AG10803 (cell line): ENCODE measurements at regions not wholly inside any gene's neighbourhood (a gene's known extent, or its start where the extent isn't known, plus 50 kb on each side); places are given as distances from the start of the nearest gene placed in this dataset.
"Not testable (repeated sequence)": the region's sequence is repeated elsewhere in the genome, so short reads cannot be mapped to it uniquely, and the experiment has no call there.

Source experiments
- DNase-seq: peaks from one replicate; pipeline ENCODE4 v3.0.0; 2010; ENCODE audit warnings: low read depth
- H3K4me3 ChIP-seq: 2 replicates; pipeline ENCODE4 v1.5.1; 2011; ENCODE audit warnings: mild to moderate bottlenecking, low read length, control low read depth
- TF ChIP-seq, protein P1 (sequence below): conservative IDR thresholded peaks from 2 replicates; pipeline ENCODE4 v1.5.1; 2011; ENCODE audit warnings: mild to moderate bottlenecking, low read length, control low read depth, inconsistent platforms

DNA sequence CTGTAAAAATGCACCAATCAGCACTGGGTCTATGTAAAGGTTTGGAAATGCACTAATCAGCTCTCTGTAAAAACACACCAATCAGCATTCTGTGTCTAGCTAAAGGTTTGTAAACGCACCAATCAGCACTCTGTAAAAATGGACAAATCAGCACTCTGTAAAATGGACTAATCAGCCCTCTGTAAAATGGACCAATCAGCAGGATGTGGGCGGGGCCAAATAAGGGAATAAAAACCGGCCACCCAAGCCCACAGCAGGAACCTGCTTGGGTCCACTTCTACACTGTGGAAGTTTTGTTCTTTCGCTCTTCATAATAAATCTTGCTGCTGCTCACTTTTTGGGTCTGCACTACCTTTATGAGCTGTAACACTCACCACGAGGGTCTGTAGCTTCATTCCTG is 101.0 kb downstream of the SMC2 start:
- not testable (repeated sequence) for DNase-seq, H3K4me3 ChIP-seq

DNA sequence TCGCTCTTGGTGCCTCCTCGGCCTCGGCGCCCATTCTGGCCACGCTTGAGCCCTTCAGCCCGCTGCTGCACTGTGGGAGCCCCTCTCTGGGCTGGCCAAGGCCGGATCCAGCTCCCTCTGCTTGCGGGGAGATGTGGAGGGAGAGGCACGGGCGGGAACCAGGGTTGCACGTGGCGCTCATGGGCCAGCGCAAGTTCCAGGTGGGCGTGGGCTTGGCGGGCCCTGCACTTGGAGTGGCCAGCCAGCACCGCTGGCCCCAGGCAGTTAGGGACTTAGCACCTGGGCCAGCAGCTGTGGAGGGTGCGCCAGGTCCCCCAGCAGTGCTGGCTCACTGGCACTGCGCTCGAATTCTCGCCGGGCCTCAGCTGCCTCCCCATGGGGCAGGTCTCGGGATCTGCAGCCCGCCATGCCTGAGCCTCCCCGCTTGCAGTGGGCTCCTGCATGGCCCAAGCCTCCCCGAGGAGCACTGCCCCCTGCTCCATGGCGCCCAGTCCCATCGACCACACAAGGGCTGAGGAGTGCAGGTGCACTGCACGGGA is 106.4 kb downstream of the SMC2 start:
- no peak overlapping the region for H3K4me3 ChIP-seq
- no peak for DNase-seq
- TF ChIP-seq, protein P1, sequence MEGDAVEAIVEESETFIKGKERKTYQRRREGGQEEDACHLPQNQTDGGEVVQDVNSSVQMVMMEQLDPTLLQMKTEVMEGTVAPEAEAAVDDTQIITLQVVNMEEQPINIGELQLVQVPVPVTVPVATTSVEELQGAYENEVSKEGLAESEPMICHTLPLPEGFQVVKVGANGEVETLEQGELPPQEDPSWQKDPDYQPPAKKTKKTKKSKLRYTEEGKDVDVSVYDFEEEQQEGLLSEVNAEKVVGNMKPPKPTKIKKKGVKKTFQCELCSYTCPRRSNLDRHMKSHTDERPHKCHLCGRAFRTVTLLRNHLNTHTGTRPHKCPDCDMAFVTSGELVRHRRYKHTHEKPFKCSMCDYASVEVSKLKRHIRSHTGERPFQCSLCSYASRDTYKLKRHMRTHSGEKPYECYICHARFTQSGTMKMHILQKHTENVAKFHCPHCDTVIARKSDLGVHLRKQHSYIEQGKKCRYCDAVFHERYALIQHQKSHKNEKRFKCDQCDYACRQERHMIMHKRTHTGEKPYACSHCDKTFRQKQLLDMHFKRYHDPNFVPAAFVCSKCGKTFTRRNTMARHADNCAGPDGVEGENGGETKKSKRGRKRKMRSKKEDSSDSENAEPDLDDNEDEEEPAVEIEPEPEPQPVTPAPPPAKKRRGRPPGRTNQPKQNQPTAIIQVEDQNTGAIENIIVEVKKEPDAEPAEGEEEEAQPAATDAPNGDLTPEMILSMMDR, result no peak

DNA sequence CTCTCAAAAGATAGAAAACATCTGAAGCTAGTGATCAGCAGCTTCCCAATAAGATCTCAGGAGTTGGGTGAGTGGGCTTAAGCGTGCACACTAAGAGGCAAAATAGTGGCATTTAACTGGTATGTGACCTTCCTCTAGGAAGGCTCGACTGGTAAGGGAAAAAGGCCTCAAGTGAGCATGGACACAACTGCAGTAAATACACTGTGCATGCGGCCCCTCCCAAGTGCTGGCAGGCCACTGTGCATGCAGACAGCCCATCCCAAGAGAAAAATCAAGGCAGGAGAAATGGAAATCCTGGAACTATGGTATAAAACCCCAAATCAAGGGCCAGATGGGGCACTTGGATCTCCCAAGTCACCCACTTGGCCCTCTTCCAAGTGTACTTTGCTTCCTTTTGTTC is 112.7 kb downstream of the SMC2 start:
- TF ChIP-seq, protein P1, result no peak
- no peak overlapping the region for H3K4me3 ChIP-seq
- DNase-seq, result no peak

DNA sequence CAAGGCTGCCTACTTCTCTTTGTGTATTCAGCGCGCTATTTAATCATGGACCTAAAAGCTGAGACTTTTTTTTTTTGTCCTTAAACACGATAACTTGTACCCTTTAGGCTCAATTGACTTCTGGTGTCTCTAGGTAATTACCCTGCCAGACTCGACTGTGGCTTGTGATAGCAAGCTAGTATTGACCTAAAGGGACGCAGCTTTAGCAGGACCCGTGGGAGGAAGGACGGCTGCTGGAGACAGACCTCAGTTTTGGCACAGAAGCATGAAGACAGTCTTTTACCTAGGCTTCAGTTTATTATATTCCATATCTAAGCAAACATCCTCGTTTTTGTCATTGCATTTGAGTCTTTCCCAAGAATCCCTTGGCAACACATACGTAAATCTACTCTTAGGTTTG is 115.3 kb downstream of the SMC2 start:
- TF ChIP-seq, protein P1, result no peak
- no peak overlapping the region for H3K4me3 ChIP-seq
- no peak for DNase-seq

DNA sequence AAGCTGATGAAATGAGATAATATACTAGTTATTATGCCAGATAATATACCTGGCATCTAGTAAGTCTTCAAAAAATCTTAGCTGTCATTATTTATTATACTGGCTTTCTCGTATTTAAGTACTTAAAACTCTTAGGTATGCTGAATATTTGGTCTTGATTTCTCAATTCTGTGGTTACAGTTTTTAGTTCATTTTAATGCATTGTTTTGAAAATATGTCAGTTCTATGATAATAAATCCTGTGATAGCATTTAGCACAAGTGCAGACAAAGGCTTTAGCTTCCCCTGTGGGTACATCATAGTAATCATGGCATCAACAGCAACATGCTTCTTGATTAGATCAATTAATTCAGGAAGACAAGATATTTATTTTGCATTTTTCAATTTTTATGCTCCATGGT is 133.0 kb downstream of the SMC2 start:
- no peak overlapping the region for H3K4me3 ChIP-seq
- TF ChIP-seq, protein P1, result no peak
- DNase-seq, result peak; percentile 40

DNA sequence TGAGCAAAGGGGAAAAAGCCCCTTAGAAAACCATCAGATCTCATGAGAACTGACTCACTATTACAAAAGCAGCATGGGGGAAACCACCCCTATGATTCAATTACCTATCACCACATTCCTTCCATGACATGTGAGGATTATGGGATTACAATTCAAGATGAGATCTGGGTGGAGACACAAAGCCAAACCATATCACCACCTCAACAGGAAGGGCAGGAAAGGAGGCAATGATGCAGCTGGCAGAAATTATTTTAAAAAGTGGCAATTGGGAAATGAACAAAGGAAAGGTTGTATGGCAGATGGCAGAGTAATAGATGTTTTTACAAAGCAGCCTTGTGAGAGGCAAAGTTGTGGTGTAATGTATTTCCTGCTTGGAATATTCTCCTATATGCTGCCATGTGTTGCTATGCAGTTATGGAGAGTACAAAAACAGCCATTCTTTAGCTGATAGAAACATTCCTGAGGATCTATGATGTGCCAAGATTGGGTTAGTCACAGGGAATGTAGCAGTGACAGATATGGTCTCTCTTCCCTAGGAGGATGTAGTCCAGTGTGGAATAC is 138.8 kb downstream of the SMC2 start:
- peak; percentile 43 for DNase-seq

DNA sequence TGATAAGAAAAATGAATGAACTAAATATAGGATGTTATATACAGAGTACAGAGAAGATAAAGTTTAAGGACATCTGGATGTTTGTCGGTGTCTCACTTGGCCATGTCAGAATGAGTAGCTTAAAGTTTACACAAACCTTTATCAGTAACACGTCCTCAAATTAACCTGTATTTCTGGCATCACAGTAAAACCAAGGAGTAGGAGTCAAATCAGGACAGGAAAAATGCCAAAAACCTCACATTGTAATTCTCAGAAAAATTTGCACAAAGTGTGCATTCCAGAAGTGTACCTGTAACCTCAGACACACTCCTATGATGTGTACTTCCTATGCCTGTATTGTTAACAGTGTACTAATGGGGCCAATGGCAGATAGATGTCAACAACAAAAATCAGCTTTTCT is 139.3 kb downstream of the SMC2 start:
- DNase-seq, result no peak
- H3K4me3 ChIP-seq, result no peak overlapping the region
- TF ChIP-seq, protein P1, result no peak

More for the DNA sequence above, 138.8 kb downstream of the SMC2 start:
- TF ChIP-seq, protein P1, result no peak
- no peak overlapping the region for H3K4me3 ChIP-seq

DNA sequence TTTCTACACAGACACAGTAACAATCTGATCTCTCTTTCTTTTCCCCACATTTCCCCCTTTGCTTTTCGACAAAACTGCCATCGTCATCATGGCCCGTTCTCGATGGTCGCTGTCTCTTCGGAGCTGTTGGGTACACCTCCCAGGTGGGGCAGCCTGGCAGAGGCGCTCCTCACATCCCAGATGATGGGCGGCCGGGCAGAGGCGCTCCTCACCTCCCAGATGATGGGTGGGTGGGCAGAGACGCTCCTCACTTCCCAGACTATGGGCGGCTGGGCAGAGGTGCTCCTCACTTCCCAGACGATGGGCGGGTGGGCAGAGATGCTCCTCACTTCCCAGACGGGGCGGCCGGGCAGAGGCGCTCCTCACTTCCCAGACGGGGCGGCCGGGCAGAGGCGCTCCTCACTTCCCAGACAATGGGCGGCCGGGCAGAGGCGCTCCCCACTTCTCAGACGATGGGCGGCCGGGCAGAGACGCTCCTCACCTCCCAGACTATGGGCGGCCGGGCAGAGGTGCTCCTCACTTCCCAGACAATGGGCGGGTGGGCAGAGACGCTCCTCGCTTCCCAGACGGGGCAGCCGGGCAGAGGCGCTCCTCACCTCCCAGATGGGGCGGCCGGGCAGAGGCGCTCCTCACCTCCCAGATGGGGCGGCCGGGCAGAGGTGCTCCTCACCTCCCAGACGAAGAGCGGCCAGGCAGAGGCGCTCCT is 140.7 kb downstream of the SMC2 start:
- not testable (repeated sequence) for DNase-seq, H3K4me3 ChIP-seq

DNA sequence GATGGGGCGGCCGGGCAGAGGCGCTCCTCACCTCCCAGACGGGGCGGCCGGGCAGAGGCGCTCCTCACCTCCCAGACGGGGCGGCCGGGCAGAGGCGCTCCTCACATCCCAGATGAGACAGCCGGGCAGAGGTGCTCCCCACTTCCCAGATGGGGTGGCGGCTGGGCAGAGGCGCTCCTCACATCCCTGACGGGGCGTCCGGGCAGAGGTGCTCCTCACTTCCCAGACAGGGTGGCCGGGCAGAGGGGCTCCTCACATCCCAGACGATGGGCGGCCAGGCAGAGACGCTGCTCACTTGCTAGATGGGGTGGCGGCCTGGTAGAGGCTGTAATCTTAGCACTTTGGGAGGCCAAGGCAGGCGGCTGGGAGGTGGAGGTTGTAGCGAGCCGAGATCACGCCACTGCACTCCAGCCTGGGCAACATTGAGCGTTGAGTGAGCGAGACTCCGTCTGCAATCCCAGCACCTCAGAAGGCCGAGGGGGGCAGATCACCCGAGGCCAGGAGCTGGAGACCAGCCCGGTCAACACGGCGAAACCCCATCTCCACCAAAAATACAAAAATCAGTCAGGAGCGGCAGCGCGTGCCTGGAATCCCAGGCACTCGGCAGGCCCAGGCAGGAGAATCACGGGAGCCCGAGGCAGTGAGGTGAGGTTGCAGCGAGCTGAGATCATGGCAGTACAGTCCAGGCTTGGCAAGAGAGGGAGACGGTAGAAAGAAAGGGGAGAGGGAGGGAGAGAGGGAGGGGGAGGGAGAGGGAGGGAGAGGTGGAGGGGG is 141.4 kb downstream of the SMC2 start:
- not testable (repeated sequence) for H3K4me3 ChIP-seq, DNase-seq
